GM12878 (cell line): ENCODE measurements at regions not wholly inside any gene's neighbourhood (a gene's known extent, or its start where the extent isn't known, plus 50 kb on each side); places are given as distances from the start of the nearest gene placed in this dataset.

ENCODE experiments used
- ATAC-seq: fragments of 200-7000 bp; cut with Tn5 transposase; 3 replicates; pipeline ENCODE4 v1.9.1; 2020; ENCODE audit warnings: mild to moderate bottlenecking, moderate library complexity
- BruUV-seq: library from RNA; stranded (reverse); fragments of 400-500 nt; replicated peaks from 2 replicates; lab custom pipeline; 2021; lab: Mats Ljungman, UMichigan
- CTCF ChIA-PET: fragments of 300-600 bp; sonication (Branson Sonifier 250); formaldehyde crosslinking; extraction: SDS; loops from one replicate; lab custom pipeline; 2021; ENCODE audit warnings: inconsistent platforms; lab: Yijun Ruan, JAX
- POLR2A ChIA-PET: fragments of 350-600 bp; formaldehyde crosslinking; extraction: SDS; loops from one replicate; lab custom pipeline; 2021; ENCODE audit warnings: inconsistent platforms; lab: Charles Lee
- RAD21 ChIA-PET: fragments of 300-600 bp; sonication (Branson Sonifier 250); formaldehyde crosslinking; loops from one replicate; lab custom pipeline; 2023; ENCODE audit warnings: antibody characterized with exemption; ENCODE audit not compliant: unreplicated experiment; lab: Charles Lee
- SMC1A ChIA-PET: fragments of 300-600 bp; sonication (Branson Sonifier 250); formaldehyde crosslinking; loops from one replicate; lab custom pipeline; 2023; ENCODE audit not compliant: unreplicated experiment, uncharacterized antibody; lab: Charles Lee
- DNase-seq: peaks from one replicate; pipeline ENCODE4 v3.0.0-alpha.2; 2011; ENCODE audit warnings: low read depth, low spot score
- FAIRE-seq: peaks from 3 replicates; lab custom pipeline; 2011; peaks lifted over from hg19 to GRCh38; lab: Jason Lieb, UNC
- H2AFZ ChIP-seq: 2 replicates; pipeline ENCODE4 v1.6.0; 2011; ENCODE audit warnings: low read depth, low read length, control low read depth; ENCODE audit not compliant: control insufficient read depth
- H3K27ac ChIP-seq: 2 replicates; pipeline ENCODE4 v1.5.1; 2011; ENCODE audit warnings: control low read depth; ENCODE audit not compliant: control insufficient read depth, insufficient read depth
- H3K27me3 ChIP-seq, 2 experiments: replicated peaks in 1 of 2; 2 replicates each; pipeline versions ENCODE4 v1.6.0 to v1.6.1; 2011; ENCODE audit warnings: low read length in 1 of 2; ENCODE audit not compliant: control insufficient read depth in 2 of 2, insufficient read depth in 2 of 2
- H3K36me3 ChIP-seq, 2 experiments: 2 replicates each; pipeline ENCODE4 v1.5.1; 2011; ENCODE audit warnings: low read length in 1 of 2; ENCODE audit not compliant: control insufficient read depth in 2 of 2, insufficient read depth in 2 of 2
- H3K4me1 ChIP-seq: 2 replicates; pipeline ENCODE4 v1.6.1; 2011; ENCODE audit warnings: mild to moderate bottlenecking, low read length, moderate library complexity, mixed read lengths; ENCODE audit not compliant: control insufficient read depth, insufficient read depth
- H3K4me2 ChIP-seq: 2 replicates; pipeline ENCODE4 v1.6.0; 2011; ENCODE audit warnings: control low read depth; ENCODE audit not compliant: control insufficient read depth, insufficient read depth
- H3K4me3 ChIP-seq: fragments of 200-600 bp; sonication (generic); 2 replicates; pipeline ENCODE4 v1.5.1; 2016
- H3K79me2 ChIP-seq: 2 replicates; pipeline ENCODE4 v1.6.0; 2011; ENCODE audit warnings: low read length; ENCODE audit not compliant: control insufficient read depth, insufficient read depth
- H3K9ac ChIP-seq: 2 replicates; pipeline ENCODE4 v1.8.0; 2011; ENCODE audit warnings: low read length, control low read depth, mixed read lengths; ENCODE audit not compliant: control insufficient read depth, insufficient read depth
- H3K9me3 ChIP-seq: replicated peaks from 3 replicates; pipeline ENCODE4 v1.5.1; 2011; ENCODE audit warnings: mild to moderate bottlenecking, low read length; ENCODE audit not compliant: control insufficient read depth, insufficient read depth
- H4K20me1 ChIP-seq: 2 replicates; pipeline ENCODE4 v1.6.0; 2011; ENCODE audit not compliant: control insufficient read depth, insufficient read depth
- GABPA ChIP-seq: IDR thresholded peaks from 2 replicates; pipeline ENCODE4 v1.6.1; 2014; ENCODE audit warnings: antibody characterized with exemption, low read depth, mild to moderate bottlenecking, inconsistent platforms
- NR2C1 ChIP-seq: fragments of 450-650 bp; IDR thresholded peaks from 2 replicates; pipeline ENCODE4 v1.6.1; 2017; ENCODE audit warnings: antibody characterized with exemption, mild to moderate bottlenecking, moderate library complexity
- NR2F1 ChIP-seq: fragments of 450-650 bp; conservative IDR thresholded peaks from 2 replicates; pipeline ENCODE4 v1.6.1; 2017; ENCODE audit warnings: mild to moderate bottlenecking
- RFX5 ChIP-seq: IDR thresholded peaks from 2 replicates; pipeline ENCODE4 v1.6.1; 2011; ENCODE audit warnings: low read depth, low read length, improper control_type of control experiment
- SREBF2 ChIP-seq: IDR thresholded peaks from 2 replicates; pipeline ENCODE4 v1.6.1; 2012; ENCODE audit warnings: mild to moderate bottlenecking, low read length
- TARDBP ChIP-seq: IDR thresholded peaks from 2 replicates; pipeline ENCODE4 v1.6.1; 2016; ENCODE audit warnings: borderline replicate concordance
- TCF3 ChIP-seq: IDR thresholded peaks from 2 replicates; pipeline ENCODE4 v1.6.1; 2012; ENCODE audit warnings: low read depth, mild to moderate bottlenecking, low read length, borderline replicate concordance; ENCODE audit not compliant: insufficient read depth
- WGBS: methylation state at CpG from one replicate; pipeline ENCODE4 v1.1.6; 2016; ENCODE audit warnings: low lambda C conversion rate; ENCODE audit not compliant: insufficient replicate concordance, insufficient coverage; ENCODE audit errors: missing lambda C conversion rate; 5-methylcytosine and 5-hydroxymethylcytosine counted together
- in situ Hi-C: fragments of 300-500 bp; cut with MboI; formaldehyde crosslinking; loops from 9 replicates; pipeline ENCODE4 v1.14.3; 2018; ENCODE audit warnings: mixed read lengths
- intact Hi-C: fragments of 100-400 bp; cut with micrococcal nuclease; formaldehyde crosslinking; loops from one replicate; pipeline ENCODE4 v1.14.2; 2022; ENCODE audit not compliant: unreplicated experiment
- TF ChIP-seq, protein P1 (sequence below): fragments of 150-350 bp; IDR thresholded peaks from 2 replicates; pipeline ENCODE4 v1.6.1; 2016; ENCODE audit warnings: low read depth, low read length
- TF ChIP-seq, protein P2 (sequence below): IDR thresholded peaks from 2 replicates; pipeline ENCODE4 v1.6.1; 2011; ENCODE audit warnings: low read depth, mild to moderate bottlenecking, low read length, moderate library complexity, borderline replicate concordance; ENCODE audit errors: extremely low read depth
- TF ChIP-seq, protein P3 (sequence below): IDR thresholded peaks from 2 replicates; pipeline ENCODE4 v1.6.1; 2012; ENCODE audit warnings: low read depth, low read length, improper control_type of control experiment
- TF ChIP-seq, protein P4 (sequence below): fragments of 450-650 bp; IDR thresholded peaks from 2 replicates; pipeline ENCODE4 v1.6.1; 2017; ENCODE audit warnings: mild to moderate bottlenecking, low read depth, inconsistent platforms; ENCODE audit not compliant: poor library complexity, severe bottlenecking

DNA sequence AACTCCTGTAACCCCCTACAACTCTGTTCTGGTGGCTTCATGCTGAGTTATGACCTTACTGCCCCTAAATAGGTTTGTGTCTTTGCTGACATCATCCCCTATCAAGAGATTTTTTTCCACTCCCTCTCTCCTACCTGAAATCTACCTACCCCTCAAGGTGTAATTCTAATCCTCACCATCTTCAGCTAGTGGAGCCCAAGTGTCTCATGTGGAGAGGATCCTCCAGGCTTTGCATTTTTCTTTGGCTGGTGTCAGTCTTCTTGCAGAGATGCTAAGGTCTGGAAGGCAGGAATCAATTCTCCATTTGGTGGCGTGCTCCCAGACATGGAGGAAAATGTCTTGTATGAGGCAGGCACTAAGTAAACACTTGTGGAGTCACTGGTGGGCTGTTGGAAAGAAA lies 74.8 kb upstream of the PRMT8 start (continued):
- TF ChIP-seq, protein P1, sequence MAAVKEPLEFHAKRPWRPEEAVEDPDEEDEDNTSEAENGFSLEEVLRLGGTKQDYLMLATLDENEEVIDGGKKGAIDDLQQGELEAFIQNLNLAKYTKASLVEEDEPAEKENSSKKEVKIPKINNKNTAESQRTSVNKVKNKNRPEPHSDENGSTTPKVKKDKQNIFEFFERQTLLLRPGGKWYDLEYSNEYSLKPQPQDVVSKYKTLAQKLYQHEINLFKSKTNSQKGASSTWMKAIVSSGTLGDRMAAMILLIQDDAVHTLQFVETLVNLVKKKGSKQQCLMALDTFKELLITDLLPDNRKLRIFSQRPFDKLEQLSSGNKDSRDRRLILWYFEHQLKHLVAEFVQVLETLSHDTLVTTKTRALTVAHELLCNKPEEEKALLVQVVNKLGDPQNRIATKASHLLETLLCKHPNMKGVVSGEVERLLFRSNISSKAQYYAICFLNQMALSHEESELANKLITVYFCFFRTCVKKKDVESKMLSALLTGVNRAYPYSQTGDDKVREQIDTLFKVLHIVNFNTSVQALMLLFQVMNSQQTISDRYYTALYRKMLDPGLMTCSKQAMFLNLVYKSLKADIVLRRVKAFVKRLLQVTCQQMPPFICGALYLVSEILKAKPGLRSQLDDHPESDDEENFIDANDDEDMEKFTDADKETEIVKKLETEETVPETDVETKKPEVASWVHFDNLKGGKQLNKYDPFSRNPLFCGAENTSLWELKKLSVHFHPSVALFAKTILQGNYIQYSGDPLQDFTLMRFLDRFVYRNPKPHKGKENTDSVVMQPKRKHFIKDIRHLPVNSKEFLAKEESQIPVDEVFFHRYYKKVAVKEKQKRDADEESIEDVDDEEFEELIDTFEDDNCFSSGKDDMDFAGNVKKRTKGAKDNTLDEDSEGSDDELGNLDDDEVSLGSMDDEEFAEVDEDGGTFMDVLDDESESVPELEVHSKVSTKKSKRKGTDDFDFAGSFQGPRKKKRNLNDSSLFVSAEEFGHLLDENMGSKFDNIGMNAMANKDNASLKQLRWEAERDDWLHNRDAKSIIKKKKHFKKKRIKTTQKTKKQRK, result no peak
- no peak for TF ChIP-seq RFX5
- no peak for TF ChIP-seq NR2F1
- TF ChIP-seq GABPA, result no peak
- TF ChIP-seq, protein P2, sequence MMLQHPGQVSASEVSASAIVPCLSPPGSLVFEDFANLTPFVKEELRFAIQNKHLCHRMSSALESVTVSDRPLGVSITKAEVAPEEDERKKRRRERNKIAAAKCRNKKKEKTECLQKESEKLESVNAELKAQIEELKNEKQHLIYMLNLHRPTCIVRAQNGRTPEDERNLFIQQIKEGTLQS, result no peak
- TF ChIP-seq, protein P3, sequence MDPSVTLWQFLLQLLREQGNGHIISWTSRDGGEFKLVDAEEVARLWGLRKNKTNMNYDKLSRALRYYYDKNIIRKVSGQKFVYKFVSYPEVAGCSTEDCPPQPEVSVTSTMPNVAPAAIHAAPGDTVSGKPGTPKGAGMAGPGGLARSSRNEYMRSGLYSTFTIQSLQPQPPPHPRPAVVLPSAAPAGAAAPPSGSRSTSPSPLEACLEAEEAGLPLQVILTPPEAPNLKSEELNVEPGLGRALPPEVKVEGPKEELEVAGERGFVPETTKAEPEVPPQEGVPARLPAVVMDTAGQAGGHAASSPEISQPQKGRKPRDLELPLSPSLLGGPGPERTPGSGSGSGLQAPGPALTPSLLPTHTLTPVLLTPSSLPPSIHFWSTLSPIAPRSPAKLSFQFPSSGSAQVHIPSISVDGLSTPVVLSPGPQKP, result no peak

DNA sequence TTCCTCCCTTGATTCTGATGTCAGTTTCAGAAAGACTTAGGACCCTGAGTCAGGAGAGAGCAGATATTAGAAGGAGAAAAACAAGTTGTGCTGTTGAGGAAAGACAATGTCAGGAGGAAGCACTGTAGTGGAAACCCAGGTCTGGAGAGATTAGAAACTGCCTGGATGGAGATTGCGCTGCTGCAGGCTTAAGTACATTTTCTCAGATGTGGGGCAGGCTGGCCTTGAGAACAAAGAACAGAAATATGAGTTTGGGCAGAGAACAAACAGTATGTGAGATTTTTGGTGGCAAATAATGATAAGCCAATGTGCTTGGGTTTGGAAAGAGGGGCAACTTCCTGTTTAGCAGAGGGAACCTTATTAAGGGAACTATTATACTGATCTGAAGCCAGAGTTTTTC lies 74.3 kb upstream of the PRMT8 start:
- in situ Hi-C loops, result no loop called here
- H3K27me3 ChIP-seq, result no peaks in the 10 kb centered on the region; a peak in 1 of 4 replicates
- H3K36me3 ChIP-seq, result no peaks in the 10 kb centered on the region
- no peak for FAIRE-seq
- WGBS, result 36% methylated on average over 1 of the region's 1 CpG
- ATAC-seq, result no peak
- no peaks in the 10 kb centered on the region for H3K4me1 ChIP-seq
- no TSS peak for BruUV-seq
- RAD21 ChIA-PET, result no interaction called here
- POLR2A ChIA-PET, result no interaction called here
- no peak overlapping the region for H3K9ac ChIP-seq
- TF ChIP-seq TCF3, result no peak
- TF ChIP-seq, protein P4, sequence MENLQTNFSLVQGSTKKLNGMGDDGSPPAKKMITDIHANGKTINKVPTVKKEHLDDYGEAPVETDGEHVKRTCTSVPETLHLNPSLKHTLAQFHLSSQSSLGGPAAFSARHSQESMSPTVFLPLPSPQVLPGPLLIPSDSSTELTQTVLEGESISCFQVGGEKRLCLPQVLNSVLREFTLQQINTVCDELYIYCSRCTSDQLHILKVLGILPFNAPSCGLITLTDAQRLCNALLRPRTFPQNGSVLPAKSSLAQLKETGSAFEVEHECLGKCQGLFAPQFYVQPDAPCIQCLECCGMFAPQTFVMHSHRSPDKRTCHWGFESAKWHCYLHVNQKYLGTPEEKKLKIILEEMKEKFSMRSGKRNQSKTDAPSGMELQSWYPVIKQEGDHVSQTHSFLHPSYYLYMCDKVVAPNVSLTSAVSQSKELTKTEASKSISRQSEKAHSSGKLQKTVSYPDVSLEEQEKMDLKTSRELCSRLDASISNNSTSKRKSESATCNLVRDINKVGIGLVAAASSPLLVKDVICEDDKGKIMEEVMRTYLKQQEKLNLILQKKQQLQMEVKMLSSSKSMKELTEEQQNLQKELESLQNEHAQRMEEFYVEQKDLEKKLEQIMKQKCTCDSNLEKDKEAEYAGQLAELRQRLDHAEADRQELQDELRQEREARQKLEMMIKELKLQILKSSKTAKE, result no peak
- no peak for TF ChIP-seq TARDBP
- no peak for TF ChIP-seq SREBF2
- TF ChIP-seq NR2C1, result no peak
- intact Hi-C loops, result no loop called here
- no peak overlapping the region for H2AFZ ChIP-seq
- no peaks in the 10 kb centered on the region for H4K20me1 ChIP-seq
- no peaks in the 10 kb centered on the region for H3K79me2 ChIP-seq
- H3K27ac ChIP-seq, result no peak overlapping the region
- no peaks in the 10 kb centered on the region for H3K9me3 ChIP-seq
- SMC1A ChIA-PET, result no interaction called here
- no peak for DNase-seq
- CTCF ChIA-PET, result no interaction called here
- H3K4me3 ChIP-seq, result no peak overlapping the region
- no peak overlapping the region for H3K4me2 ChIP-seq
